ENCODE measurements at regions not wholly inside any gene's neighbourhood (a gene's known extent, or its start where the extent isn't known, plus 50 kb on each side); places are given as distances from the start of the nearest gene placed in this dataset.

- no peak overlapping the region for H3K27ac ChIP-seq
- TF ChIP-seq CTCF (conservative IDR thresholded peaks at IDR 0.05) (no peak), ZFX (IDR thresholded peaks at IDR 0.05) (no peak)
These were observed 75.0 kb upstream of the VEPH1 start for GRCh38 chr3:157578181-157578580.

- no peak for TF ChIP-seq ZFX (IDR thresholded peaks at IDR 0.05)
- no peak for TF ChIP-seq CTCF (conservative IDR thresholded peaks at IDR 0.05)
- H3K27ac ChIP-seq: no peak overlapping the region
These were observed 71.3 kb upstream of the VEPH1 start for GRCh38 chr3:157574531-157574930.

GRCh38 chr3:157573780-157574378 lies 70.7 kb upstream of the VEPH1 start:
- TF ChIP-seq ZFX (IDR thresholded peaks at IDR 0.05): no peak
- no peak for TF ChIP-seq CTCF (conservative IDR thresholded peaks at IDR 0.05)
- no peak overlapping the region for H3K27ac ChIP-seq

- no peak overlapping the region for H3K27ac ChIP-seq
- no peak for TF ChIP-seq ZFX (IDR thresholded peaks at IDR 0.05)
- TF ChIP-seq CTCF (conservative IDR thresholded peaks at IDR 0.05): no peak
These were observed 70.1 kb upstream of the VEPH1 start for GRCh38 chr3:157573281-157573680.

GRCh38 chr3:157572559-157573270 lies 69.5 kb upstream of the VEPH1 start:
- H3K27ac ChIP-seq: no peak overlapping the region

GRCh38 chr3:157566596-157566995 lies 63.4 kb upstream of the VEPH1 start:
- TF ChIP-seq CTCF (conservative IDR thresholded peaks at IDR 0.05) (no peak), ZFX (IDR thresholded peaks at IDR 0.05) (no peak)
- H3K27ac ChIP-seq: no peak overlapping the region

More at GRCh38 chr3:157572559-157573270, 69.5 kb upstream of the VEPH1 start:
- TF ChIP-seq CTCF (conservative IDR thresholded peaks at IDR 0.05) (peak; percentile 97), ZFX (IDR thresholded peaks at IDR 0.05) (no peak)

GRCh38 chr3:157559401-157559800 lies 56.2 kb upstream of the VEPH1 start:
- no peak overlapping the region for H3K27ac ChIP-seq
- no peak for TF ChIP-seq ZFX (IDR thresholded peaks at IDR 0.05)
- no peak for TF ChIP-seq CTCF (conservative IDR thresholded peaks at IDR 0.05)
